ENCODE measurements at regions not wholly inside any gene's neighbourhood (a gene's known extent, or its start where the extent isn't known, plus 50 kb on each side); places are given as distances from the start of the nearest gene placed in this dataset.
"Not testable (repeated sequence)": the region's sequence is repeated elsewhere in the genome, so short reads cannot be mapped to it uniquely, and the experiment has no call there.

DNA sequence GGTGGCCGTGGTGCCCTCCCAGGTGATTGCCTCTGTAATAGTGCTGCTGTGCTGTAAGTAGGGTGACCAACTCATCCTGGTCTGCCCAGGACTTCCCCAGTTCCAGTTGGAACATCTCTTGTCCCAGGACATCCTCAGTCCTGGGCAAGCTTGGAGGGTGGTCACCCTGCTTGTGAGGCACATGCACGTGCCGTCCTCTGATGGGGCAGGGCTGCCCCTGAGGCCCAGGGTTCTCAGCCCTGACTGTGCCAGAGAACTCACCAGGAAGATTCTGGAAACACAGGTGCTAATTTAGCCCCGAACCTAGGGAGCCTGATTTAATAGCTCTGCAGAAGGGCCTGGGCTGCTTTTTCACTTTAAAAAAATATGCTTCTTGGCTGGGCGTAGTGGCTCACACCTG, 120.9 kb upstream of the PHACTR3 start:
- ATAC-seq: no peak
- Histone ChIP-seq H3K4me1 (no peaks in the 10 kb centered on the region), H3K9me3 (no peaks in the 10 kb centered on the region), H3K36me3 (no peaks in the 10 kb centered on the region), H3K27me3 (peaks cover 4 to 38% (median 20%) of the 10 kb centered on the region in 7 donors), H3K4me3 (no peak overlapping the region), H3K27ac (no peak overlapping the region)
- DNase-seq: no peak
- no peak for TF ChIP-seq CTCF (IDR thresholded peaks at IDR 0.05)
- intact Hi-C loops (cut with DNase I): no loop called here
- 78 to 86% methylated on average over 5 of the region's 5 CpGs for WGBS, 2 donors

DNA sequence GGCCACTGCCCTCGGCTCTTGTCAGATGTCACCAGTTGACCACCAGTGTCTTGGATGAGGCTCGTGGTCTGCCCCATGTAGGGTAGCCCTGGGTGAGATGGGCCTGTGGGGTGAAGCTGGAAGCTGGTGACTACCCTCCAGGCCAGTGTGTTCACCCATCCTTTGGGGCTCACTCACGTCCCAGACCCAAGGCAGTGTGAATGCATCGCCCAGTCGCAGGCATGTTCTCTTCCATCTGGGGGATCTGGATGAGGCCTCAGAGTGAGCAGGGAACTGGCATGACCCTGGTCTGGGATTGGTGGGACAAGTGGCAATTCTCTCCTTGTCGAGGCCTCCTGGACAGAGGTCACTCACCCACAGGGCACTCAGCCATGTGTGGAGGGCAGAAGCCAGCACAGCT, 120.1 kb upstream of the PHACTR3 start:
- no peaks in the 10 kb centered on the region for H3K36me3 ChIP-seq
- peaks cover 4 to 35% (median 20%) of the 10 kb centered on the region in 7 donors for H3K27me3 ChIP-seq
- WGBS, 2 donors: 78 to 82% methylated on average over 6 of the region's 6 CpGs
- intact Hi-C loops (cut with DNase I): no loop called here
- DNase-seq (no peak), ATAC-seq (no peak)
- no peak overlapping the region for H3K4me3 ChIP-seq
- TF ChIP-seq CTCF (IDR thresholded peaks at IDR 0.05): no peak
- no peak overlapping the region for H3K27ac ChIP-seq
- H3K4me1 ChIP-seq: no peaks in the 10 kb centered on the region
- H3K9me3 ChIP-seq: no peaks in the 10 kb centered on the region

DNA sequence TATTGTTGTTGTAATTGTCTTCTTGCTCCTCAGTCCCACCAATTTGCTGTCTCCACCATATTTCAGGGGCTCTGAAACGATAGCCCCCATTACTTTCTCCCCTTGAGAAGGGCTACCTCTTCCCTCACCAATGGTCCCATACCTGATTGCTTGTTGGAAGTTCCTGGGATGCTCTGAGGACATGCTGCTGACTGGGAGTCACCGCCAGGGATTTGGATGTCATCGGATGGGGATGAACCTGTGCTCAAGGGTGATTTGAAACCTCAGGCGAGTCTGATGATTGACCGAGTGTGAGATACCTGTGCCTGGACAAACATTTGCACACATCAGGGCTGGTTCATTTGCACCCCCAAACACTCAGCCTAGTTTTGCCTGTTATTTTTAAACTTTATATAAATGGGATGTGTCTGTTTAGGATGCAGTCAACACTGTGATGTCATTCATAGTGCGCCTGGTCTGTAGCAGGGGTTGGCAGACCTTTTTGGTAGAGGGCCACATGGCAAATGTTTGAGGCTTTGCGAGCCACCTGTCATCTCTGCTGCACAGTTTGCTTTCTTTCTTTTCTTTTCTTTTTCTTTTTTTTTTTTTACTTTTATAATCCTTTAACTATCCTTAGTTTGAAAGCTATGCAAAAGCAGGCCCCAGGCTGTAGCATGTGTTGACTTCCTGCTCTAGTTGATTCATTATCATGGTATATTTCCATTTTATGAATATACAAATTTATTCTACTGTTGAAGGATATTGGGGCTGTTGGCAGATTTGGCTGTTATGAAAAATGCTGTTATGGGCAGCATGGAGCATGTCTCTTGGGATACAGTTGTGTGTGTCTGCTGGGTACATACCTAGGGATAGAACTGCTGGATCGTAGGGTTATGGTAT, 118.5 kb upstream of the PHACTR3 start:
- DNase-seq (no peak), ATAC-seq (no peak)
- Histone ChIP-seq H3K4me3 (no peak overlapping the region), H3K9me3 (no peaks in the 10 kb centered on the region), H3K27me3 (peaks cover 4 to 29% (median 19%) of the 10 kb centered on the region in 7 donors), H3K36me3 (no peaks in the 10 kb centered on the region), H3K27ac (no peak overlapping the region), H3K4me1 (no peaks in the 10 kb centered on the region)
- 89 to 92% methylated on average over 8 of the region's 8 CpGs for WGBS, 2 donors
- TF ChIP-seq CTCF (IDR thresholded peaks at IDR 0.05): no peak
- intact Hi-C loops (cut with DNase I): no loop called here

GRCh38 chr20:59488459-59488858, 115.9 kb upstream of the PHACTR3 start:
- H3K27ac ChIP-seq; intact Hi-C loops (cut with DNase I); DNase-seq; H3K4me3 ChIP-seq; ATAC-seq; H3K4me1 ChIP-seq; H3K36me3 ChIP-seq; H3K9me3 ChIP-seq: not testable (repeated sequence)
- peaks cover 0 to 21% (median 10%) of the 10 kb centered on the region in 7 donors for H3K27me3 ChIP-seq
- 79% methylated on average over 6 of the region's 6 CpGs for WGBS, 2 donors

- not testable (repeated sequence) for H3K4me1 ChIP-seq, H3K27ac ChIP-seq, DNase-seq, H3K4me3 ChIP-seq, H3K36me3 ChIP-seq, ATAC-seq, H3K9me3 ChIP-seq
- peaks cover 1 to 33% (median 18%) of the 10 kb centered on the region in 7 donors for H3K27me3 ChIP-seq
- intact Hi-C loops (cut with DNase I): loop anchor here in 4 of 10 donors (10.0 kb wide), 3 partner anchors 406 to 626 kb away; no protein-coding TSS in a partner anchor
- WGBS, 2 donors: 81 to 87% methylated on average over 18 of the region's 18 CpGs
These were observed 113.9 kb upstream of the PHACTR3 start for GRCh38 chr20:59490196-59491004.

All from heart right ventricle (tissue), 16 donors.